Skin epidermis (tissue), 12 donors: ENCODE measurements at regions not wholly inside any gene's neighbourhood (a gene's known extent, or its start where the extent isn't known, plus 50 kb on each side); places are given as distances from the start of the nearest gene placed in this dataset.
"Not testable (repeated sequence)": the region's sequence is repeated elsewhere in the genome, so short reads cannot be mapped to it uniquely, and the experiment has no call there.

Source experiments
- H3K27ac ChIP-seq, 21 experiments: fragments of 200-600 bp; sonication (generic) in 11 of 21; one replicate each; pipeline ENCODE4 v1.5.0; 2020; ENCODE audit warnings: mild to moderate bottlenecking in 3 of 21, inconsistent platforms in 2 of 21, moderate library complexity in 2 of 21
- H3K4me3 ChIP-seq, 7 experiments: fragments of 200-600 bp; sonication (generic) in 2 of 7; one replicate each; pipeline ENCODE4 v1.5.0; 2020; ENCODE audit warnings: inconsistent platforms in 2 of 7, mild to moderate bottlenecking in 2 of 7, moderate library complexity in 1 of 7

DNA sequence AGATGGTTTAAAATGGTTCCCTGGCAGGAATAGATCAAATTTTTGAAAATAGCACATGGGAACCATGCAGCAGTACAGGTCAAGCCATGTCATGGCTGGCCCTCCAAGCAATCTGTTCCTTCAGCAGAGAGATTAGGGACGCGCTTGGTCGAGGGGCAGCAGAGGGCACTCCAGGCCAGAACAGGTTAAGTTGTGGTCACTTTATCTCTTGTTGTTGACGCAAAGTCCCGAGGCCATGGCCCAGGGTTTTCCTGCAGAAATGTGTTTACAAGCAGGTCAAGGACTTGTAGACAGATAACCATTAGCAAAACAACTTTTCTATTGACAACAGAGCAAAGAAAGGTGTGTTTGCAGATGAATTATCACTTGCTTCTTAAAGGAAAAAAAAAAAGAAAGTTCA, 570.0 kb upstream of the NR2F2 start:
- no peak overlapping the region for H3K27ac ChIP-seq
- no peak overlapping the region for H3K4me3 ChIP-seq

DNA sequence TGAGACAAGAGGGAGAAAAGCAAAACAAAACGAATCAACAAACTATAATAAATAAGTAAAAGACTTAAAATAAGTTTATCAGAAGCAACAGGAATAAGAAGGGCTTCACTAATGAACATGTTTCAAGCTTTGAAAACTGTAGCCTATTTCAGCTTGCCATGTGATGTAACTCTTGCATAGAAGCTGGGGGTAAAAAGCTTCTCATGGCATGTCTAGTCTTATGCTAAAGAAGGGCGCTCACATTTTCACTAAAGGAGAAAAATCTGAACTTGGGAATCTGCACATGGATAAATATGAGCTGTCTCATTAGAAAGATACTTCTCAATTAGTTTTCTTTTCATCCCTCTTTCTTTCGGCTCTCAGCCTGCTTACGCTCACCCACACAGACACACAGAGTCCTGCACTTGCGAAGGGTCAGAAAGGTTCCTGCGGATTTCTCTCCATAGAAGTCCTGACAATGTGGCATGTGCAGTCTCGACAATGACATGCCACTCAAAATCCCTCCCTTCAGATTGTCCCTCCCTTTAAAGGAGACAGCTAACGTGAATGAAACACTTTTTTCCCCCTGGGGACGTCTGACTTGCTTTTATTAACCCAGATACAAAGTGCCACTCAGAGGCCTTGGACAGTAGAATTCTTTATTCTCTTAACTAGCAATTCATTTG, 568.9 kb upstream of the NR2F2 start:
- Histone ChIP-seq H3K4me3 (no peak overlapping the region), H3K27ac (no peak overlapping the region)

DNA sequence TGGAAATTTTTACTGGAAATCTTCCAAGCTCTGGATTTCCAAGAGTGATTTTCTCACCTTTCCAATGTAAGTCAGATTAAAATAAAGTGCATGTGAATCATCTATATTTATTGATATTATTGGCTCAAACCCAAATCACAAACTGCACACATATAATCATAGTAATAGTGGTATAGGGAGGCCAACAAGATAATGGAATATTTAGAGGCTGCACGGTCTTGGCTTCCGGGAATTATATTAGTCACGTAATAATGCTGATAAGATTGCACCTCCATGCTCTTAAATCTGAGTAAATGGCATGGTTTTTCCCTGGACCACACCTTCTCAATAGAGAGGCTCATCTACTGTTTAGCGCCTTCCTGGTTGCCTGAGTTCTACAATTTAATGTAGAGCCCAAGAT, 567.1 kb upstream of the NR2F2 start:
- Histone ChIP-seq H3K27ac (no peak overlapping the region), H3K4me3 (no peak overlapping the region)

DNA sequence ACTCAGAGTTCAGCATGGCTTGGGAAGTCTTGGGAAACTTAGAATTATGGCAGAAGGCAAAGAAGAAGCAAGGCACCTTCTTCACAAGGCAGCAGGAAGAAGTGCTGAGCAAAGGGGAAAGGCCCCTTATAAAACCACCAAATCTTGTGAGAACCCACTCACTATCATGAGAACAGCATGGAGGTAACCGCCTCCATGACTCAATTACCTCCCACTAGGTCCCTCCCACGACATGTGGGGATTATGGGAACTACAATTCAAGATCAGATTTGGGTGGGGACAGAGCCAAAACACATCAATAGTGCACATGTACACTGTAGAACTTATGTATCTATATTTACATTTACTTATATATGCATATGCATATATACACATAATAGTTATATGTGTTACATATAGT, 565.3 kb upstream of the NR2F2 start:
- Histone ChIP-seq H3K4me3 (no peak overlapping the region), H3K27ac (no peak overlapping the region)

DNA sequence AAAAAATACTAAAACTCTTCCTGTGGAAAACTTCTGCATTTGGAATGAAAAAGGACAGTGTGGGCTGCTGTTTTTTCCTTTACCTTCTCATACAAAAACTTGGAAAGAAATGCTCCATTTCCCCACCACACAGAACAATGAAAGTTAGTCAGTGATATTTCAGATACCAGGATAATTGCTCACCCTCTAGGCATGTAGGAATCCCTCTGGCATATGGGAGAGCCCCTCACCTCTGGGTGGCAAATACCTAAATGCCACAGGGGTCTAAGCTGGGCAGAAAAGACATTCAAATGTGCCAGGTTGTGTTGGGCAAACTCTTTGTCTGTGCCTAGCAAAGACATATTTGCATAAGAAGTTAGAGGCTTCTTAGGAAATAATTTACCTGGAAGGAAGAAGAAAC, 560.3 kb upstream of the NR2F2 start:
- Histone ChIP-seq H3K27ac (no peak overlapping the region), H3K4me3 (no peak overlapping the region)

DNA sequence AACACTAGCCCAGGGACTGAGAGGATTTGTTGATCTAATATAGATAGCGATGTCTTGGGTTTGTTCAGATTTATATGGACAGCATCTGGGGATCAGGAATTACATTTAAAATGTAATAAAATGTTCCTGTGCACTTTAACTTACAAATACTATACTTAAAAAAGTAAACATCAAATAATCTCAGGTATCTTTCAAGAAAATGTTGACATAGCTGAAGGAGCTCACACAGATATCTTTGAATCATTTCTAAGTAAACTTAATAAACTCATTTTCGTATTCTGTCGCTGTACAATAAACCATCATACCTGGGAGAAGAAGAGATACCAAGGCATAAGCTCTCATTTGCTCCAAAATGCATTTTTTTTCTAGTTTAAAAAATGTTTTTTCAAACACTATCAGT, 557.5 kb upstream of the NR2F2 start:
- Histone ChIP-seq H3K4me3 (no peak overlapping the region), H3K27ac (no peak overlapping the region)

DNA sequence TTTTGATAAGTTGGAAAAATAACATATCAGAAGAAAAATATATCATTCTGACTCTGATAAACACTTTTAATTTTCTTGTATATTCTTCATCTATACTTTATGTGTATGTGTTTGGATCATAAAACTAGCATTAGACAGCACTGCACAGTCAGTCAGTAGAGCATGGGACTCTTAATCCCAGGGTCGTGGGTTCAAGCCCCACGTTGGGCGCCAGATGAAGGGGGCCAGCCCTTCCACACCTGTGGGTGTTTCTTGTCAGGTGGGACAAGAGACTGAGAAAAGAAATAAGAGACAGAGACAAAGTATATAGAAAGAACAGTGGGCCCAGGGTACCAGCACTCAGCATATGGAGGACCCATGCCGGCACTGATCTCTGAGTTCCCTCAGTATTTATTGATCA, 546.0 kb upstream of the NR2F2 start:
- no peak overlapping the region for H3K27ac ChIP-seq

DNA sequence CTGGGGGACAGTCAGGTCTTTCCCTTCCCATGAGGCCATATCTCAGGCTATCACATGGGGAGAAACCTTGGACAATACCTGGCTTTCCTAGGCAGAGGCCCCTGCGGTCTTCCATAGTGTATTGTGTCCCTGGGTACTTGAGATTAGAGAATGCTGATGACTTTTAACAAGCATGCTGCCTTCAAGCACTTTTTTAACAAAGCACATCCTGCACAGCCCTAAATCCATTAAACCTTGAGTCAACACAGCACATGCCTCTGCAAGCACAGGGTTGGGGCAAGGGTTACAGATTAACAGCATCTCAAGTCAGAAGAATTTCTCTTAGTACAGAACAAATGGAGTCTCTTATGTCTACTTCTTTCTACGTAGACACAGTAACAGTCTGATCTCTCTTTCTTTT, 545.2 kb upstream of the NR2F2 start:
- not testable (repeated sequence) for H3K27ac ChIP-seq, H3K4me3 ChIP-seq

More for the DNA sequence above, 546.0 kb upstream of the NR2F2 start:
- H3K4me3 ChIP-seq: no peak overlapping the region

DNA sequence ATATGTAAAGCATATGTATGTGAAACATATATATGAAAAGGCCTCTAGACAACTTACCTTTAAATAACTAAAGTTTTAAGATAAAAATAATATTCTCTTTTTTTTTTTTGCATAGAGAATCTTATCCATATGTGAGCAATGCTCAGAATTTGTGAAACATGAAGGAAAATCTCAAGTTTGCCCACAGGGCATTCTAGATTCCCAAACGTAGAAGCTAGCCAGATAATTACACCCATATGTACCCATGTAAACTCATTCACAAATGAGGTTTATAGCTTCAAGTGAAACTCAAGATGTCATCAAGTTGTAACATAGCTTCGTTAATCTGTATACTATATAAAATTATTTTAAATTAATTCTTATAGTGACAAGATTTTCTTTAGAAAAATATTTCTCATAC, 537.3 kb upstream of the NR2F2 start:
- H3K4me3 ChIP-seq: no peak overlapping the region

DNA sequence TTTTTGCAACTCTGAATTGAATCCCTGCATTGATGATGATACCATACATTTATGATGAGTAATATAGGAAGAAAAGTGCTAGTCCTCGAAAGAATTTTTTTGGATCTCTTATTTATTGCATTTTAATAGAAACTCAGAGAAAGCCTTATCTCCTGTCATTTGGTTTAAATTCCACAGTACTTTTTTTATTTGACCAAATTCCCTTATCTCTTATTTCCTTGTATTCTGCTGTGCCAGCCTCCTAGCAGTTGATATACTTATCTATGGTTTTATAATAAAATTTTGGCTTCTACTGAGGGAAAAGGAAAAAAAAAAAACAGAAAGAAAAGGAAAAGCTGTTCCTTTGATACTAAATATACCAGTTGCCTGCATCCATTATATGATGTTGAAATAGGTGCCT, 535.1 kb upstream of the NR2F2 start:
- Histone ChIP-seq H3K4me3 (no peak overlapping the region), H3K27ac (no peak overlapping the region)

More for the DNA sequence above, 537.3 kb upstream of the NR2F2 start:
- no peak overlapping the region for H3K27ac ChIP-seq

DNA sequence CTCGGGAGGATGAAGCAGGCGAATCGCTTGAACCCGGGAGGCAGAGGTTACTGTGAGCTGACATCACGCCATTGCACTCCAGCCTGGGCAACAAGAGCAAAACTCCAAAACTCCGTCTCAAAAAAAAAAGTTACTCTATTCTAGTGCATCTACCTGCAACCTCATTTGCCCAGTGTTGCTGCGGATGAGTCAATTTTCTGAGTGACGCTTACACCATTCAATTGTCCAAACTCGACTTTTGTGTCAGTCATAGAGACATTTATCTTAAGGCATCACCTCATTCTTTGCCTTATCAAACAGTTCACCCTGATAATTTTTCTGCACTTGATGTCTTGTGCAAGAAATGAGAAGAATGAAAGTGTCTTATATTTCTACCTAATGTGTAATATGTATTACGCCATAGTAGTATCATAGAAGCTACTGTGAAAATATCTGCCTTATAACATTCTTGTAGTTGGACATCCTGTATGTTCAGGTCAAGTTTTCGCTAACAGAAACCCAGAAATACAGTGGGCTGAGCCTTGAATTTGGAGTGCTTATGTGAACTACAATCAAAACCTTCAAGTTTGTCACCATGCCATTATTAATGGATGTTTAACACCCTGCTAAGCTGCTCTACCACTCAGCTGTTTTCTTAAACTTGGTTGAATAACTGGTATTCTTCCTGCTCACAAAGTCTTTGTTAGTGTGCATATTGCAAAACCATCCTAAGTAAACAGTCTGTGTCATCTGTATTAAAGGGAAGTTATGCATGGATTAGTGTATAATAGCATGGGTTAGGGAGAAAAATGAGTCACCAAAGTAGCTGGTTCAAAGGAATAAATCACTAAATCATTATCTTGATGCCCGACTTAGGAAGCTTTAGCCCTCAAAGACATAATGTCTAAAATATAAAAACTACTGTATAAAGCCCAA, 531.0 kb upstream of the NR2F2 start:
- no peak overlapping the region for H3K4me3 ChIP-seq
- no peak overlapping the region for H3K27ac ChIP-seq

DNA sequence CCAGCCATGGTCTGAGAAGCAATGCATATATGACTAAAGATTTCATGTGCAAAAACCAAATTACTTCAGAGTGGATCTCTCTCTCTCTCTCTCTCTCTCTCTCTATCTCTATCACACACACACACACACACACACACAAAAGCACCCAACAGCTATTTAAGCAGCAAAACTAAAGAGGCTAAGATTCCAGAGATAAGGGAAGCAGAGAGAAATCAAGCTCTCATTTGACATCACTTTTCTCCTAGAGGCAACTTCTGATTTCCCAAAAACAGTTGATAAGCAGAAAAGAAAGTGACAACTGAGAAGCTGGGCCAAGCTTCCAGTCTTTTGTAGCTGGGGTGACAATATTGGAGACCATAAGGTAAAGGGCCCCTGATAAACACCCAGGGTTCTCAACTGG, 526.0 kb upstream of the NR2F2 start:
- no peak overlapping the region for H3K27ac ChIP-seq

DNA sequence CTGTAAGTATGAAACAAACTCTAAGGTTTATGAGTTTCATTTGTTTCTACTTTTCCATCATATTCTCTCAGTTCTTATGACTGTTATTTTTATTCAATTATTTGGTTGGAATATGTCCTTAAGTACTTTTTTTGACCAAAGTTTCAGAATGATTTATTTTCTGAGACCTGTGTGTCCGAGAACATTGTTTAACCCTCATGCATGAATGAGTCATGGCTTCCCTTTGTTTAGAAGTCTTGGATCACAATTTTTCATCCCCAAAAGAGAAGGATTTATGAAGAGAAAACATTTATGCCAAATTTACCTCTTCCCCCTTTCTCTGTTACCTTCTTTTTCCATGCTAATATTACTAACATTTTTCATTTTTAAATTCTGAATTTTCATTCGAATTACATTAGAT, 518.0 kb upstream of the NR2F2 start:
- Histone ChIP-seq H3K4me3 (no peak overlapping the region), H3K27ac (no peak overlapping the region)

More for the DNA sequence above, 526.0 kb upstream of the NR2F2 start:
- no peak overlapping the region for H3K4me3 ChIP-seq

DNA sequence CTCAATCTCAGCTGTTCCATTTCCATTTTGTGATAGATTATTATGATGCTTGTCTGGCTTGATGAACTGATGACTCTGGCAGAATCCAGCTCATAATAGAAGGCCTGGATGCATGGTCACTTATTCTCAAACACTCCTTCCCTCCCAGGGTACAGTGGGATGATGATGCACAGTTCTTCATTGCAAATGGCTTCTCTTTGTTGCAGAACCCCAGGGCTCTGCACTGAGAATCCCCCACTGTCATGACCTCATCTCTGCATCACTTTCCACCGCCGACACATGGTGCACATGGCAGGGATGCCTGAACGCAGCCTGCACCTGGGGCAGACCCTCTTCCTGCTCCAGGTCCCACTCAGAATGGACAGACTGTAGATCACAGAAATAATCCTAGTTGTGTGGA, 515.6 kb upstream of the NR2F2 start:
- Histone ChIP-seq H3K27ac (no peak overlapping the region), H3K4me3 (no peak overlapping the region)

DNA sequence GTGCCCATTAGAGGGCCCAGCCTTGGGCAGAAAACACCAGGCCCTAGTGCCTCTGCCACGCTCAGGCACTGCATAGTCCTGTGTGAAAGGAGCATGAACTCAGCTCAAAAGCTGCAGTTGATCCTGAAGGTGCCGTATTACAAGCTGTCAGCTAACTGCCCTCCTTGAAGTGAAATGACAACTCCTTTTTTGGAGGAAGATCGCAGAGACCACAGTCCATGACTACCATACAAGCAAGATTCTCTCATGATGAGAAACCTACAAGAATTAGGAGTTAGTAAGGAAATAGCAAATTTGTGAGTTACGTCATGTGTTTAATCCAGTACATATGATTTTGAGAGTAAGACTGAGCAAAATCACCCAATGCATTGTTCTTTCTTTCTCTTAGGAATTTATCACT, 513.9 kb upstream of the NR2F2 start:
- no peak overlapping the region for H3K27ac ChIP-seq
- H3K4me3 ChIP-seq: no peak overlapping the region

DNA sequence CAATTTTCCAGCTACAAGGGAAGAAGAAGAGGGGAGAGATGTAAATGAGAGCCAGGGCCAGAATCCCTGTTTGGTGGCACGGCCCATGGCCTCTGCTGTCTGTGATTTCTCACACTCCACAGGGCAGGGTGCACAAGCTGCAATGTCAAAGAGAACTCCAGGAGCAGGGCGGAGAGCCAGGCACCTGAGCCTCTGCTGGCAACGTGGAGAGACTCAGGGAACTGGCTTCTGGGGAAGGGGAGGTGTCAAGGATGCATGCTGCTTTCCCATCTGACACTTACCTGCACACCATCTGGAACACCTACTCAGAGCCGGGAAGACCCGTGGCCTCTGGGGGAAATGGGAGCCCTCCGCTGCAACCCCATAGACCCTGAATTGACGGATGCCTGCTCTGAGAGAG, 507.5 kb upstream of the NR2F2 start:
- H3K27ac ChIP-seq: no peak overlapping the region

DNA sequence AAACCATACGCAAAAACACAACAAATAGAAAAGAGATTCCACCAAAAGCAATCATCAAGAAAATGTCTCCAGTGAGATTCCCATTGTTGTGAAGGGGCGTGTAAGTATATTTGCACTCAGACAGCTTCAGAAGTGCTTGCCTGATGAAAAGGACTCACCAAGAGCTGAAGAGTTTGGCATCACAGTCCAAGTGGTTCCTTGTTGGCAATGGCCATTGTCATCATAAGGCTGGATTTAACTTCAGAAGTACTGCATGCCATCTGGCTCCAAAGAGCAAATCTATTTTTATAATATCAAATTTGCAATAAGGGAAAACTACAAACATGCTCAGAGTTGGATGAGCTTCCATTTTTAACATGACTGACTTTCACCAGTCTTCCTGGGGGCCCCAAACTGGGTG, 505.3 kb upstream of the NR2F2 start:
- no peak overlapping the region for H3K27ac ChIP-seq
- no peak overlapping the region for H3K4me3 ChIP-seq

More for the DNA sequence above, 507.5 kb upstream of the NR2F2 start:
- no peak overlapping the region for H3K4me3 ChIP-seq

DNA sequence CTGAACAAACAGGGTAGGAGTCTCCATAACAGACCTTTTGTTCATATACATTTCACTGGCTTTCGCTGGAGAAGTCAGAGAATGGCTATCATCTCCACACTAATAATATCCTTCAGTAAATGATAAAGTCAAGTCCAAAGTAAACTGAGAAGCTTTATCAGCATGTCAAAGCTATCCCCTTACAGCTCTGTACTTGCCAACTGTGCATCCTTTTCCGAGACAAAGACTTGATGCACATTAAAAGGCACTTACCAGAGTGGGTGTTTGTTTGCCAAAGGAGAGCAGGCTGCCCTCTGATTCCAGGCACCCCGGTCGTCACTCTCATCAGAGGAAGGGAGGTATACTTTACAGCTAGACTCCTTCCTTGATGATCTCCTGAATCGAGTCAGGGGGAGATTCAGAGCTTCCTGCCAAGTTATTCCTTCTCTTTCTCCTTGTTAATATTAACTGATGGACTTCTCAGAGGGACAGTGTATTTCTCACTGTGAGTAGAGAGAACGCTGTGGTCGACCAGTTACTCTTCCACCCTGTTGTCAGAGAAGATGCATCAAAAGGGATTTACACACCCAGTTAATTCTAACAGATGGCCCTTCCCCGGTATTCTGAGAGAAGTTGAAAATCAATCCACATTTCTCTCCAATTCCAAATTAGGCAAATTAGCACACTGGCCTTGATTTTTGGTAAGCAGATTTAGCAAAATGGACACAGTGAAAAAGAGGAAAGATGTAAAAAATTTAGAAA, 504.7 kb upstream of the NR2F2 start:
- H3K27ac ChIP-seq: no peak overlapping the region
- no peak overlapping the region for H3K4me3 ChIP-seq

DNA sequence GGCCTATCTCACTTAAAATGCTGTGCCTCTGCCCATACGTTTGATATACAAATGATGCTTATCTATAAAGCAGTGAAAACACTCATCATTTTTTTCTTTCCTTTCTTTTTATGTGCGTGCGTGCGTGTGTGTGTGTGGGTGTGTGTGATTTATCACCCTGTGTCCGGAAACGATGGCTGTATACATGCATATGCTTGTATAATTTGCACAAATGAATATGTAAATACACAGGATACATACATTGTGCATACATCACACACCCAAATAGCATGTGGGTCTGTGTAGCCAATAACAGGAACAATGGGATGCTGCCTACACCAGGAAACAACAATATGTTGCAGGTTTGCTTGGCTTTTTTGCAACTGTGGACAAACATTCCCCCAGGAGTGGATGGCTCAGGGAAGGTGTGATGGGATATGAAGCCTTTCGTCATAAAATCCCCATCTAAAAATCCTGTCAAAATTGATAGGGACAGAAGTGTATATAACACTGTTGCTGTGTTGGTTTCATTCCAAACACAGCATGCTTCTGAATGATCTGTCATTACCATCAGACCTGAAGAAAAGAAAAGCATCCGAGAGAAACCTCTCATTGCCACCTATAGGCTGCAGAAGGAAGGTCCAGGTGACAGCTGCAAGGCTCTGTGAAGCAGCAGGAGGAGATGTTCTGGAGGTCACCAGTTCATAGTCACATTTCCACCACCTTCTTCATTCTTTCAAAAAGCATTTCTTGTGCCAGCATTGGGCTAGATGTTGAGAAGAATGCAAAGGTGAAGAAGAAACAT, 503.9 kb upstream of the NR2F2 start:
- Histone ChIP-seq H3K4me3 (no peak overlapping the region), H3K27ac (no peak overlapping the region)

DNA sequence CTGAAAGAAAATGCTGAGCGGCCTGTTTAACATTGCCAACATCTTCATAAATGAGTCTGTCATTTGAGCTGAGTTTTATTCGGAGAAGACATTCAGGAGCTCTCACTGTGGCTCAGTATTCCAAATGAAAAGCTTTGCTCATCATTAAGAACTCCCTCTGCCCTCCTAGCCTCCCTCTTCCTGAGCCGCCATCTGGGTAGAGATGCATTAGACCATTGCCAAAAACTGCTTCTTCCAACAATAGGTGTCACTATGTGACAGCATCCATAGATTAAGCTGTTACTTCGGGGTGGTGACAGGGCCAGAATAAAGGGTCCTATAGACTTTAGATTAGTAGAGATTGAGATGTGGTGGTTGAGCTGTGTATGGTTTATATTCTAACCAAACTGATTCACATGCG, 501.4 kb upstream of the NR2F2 start:
- H3K4me3 ChIP-seq: no peak overlapping the region
- no peak overlapping the region for H3K27ac ChIP-seq
